ENCODE measurements at regions not wholly inside any gene's neighbourhood (a gene's known extent, or its start where the extent isn't known, plus 50 kb on each side); places are given as distances from the start of the nearest gene placed in this dataset.

DNA sequence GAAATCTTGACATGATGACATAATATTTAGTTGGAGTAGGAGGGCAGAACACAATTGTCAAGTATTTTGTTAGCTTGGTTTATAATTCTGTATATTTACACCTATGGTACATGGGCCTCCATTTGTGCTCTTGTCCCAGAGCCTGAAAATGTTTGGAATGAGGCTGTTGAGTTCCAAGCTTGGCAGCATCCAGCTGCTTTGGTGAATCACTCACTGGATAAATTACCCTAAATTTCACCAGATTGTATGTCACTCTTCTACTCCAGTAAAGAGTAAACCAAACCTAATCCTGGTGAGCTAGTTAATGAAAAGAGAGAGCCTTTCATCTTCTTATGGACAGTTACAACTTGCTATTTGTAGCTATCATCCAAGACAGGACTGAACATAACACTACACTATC is 928.7 kb downstream of the DIPK2A start:
- TF ChIP-seq CTCF (IDR thresholded peaks at IDR 0.05), result no peak
- TF ChIP-seq POLR2A (IDR thresholded peaks at IDR 0.05), result no peak
